BE2C (cell line): ENCODE measurements at regions not wholly inside any gene's neighbourhood (a gene's known extent, or its start where the extent isn't known, plus 50 kb on each side); places are given as distances from the start of the nearest gene placed in this dataset.

Source experiments
- DNase-seq: peaks from one replicate; pipeline ENCODE4 v3.0.0-alpha.2; 2020
- H3K27me3 ChIP-seq: fragments of 250-450 bp; sonication (Bioruptor Pico); 2 replicates; pipeline ENCODE4 v1.5.1; 2020; ENCODE audit warnings: mild to moderate bottlenecking
- H3K36me3 ChIP-seq: fragments of 250-450 bp; sonication (Bioruptor Pico); 2 replicates; pipeline ENCODE4 v1.5.1; 2020; ENCODE audit warnings: mild to moderate bottlenecking
- H3K4me1 ChIP-seq: fragments of 250-450 bp; sonication (Bioruptor Pico); 2 replicates; pipeline ENCODE4 v1.5.1; 2020
- H3K4me3 ChIP-seq: 2 replicates; pipeline ENCODE4 v1.5.1; 2011; ENCODE audit warnings: low read depth, low read length
- H3K9me3 ChIP-seq: fragments of 250-450 bp; sonication (Bioruptor Pico); 2 replicates; pipeline ENCODE4 v1.5.1; 2020
- CTCF ChIP-seq: IDR thresholded peaks from 2 replicates; pipeline ENCODE4 v1.5.1; 2012; ENCODE audit warnings: mild to moderate bottlenecking, low read depth, low read length

- peak; percentile 51 for DNase-seq
- Histone ChIP-seq H3K36me3 (no peaks in the 10 kb centered on the region), H3K4me1 (no peaks in the 10 kb centered on the region), H3K27me3 (no peaks in the 10 kb centered on the region), H3K4me3 (no peak overlapping the region), H3K9me3 (no peaks in the 10 kb centered on the region)
- TF ChIP-seq CTCF, result no peak
Observed at GRCh38 chr5:74017786-74018211, 391.8 kb downstream of the ARHGEF28 start.

GRCh38 chr5:74017112-74017511 is 391.1 kb downstream of the ARHGEF28 start:
- Histone ChIP-seq H3K4me3 (no peak overlapping the region), H3K27me3 (no peaks in the 10 kb centered on the region), H3K36me3 (no peaks in the 10 kb centered on the region), H3K4me1 (no peaks in the 10 kb centered on the region), H3K9me3 (no peaks in the 10 kb centered on the region)
- TF ChIP-seq CTCF, result no peak
- DNase-seq, result no peak

- peak; percentile 24 for DNase-seq
- no peaks in the 10 kb centered on the region for H3K4me1 ChIP-seq
- TF ChIP-seq CTCF, result peak; percentile 42
Observed at GRCh38 chr5:74016373-74016772, 390.4 kb downstream of the ARHGEF28 start.

GRCh38 chr5:74015716-74016115 is 389.7 kb downstream of the ARHGEF28 start:
- Histone ChIP-seq H3K4me1 (no peaks in the 10 kb centered on the region), H3K4me3 (no peak overlapping the region), H3K9me3 (no peaks in the 10 kb centered on the region), H3K36me3 (no peaks in the 10 kb centered on the region), H3K27me3 (no peaks in the 10 kb centered on the region)
- TF ChIP-seq CTCF, result no peak
- no peak for DNase-seq

More at GRCh38 chr5:74016373-74016772, 390.4 kb downstream of the ARHGEF28 start:
- no peak overlapping the region for H3K4me3 ChIP-seq
- H3K27me3 ChIP-seq, result no peaks in the 10 kb centered on the region
- H3K9me3 ChIP-seq, result no peaks in the 10 kb centered on the region
- H3K36me3 ChIP-seq, result no peaks in the 10 kb centered on the region

GRCh38 chr5:74013222-74013621 is 387.2 kb downstream of the ARHGEF28 start:
- no peak for TF ChIP-seq CTCF
- Histone ChIP-seq H3K27me3 (no peaks in the 10 kb centered on the region), H3K4me3 (no peak overlapping the region), H3K36me3 (no peaks in the 10 kb centered on the region), H3K9me3 (no peaks in the 10 kb centered on the region), H3K4me1 (no peaks in the 10 kb centered on the region)
- DNase-seq, result no peak

GRCh38 chr5:74009502-74009901 is 383.5 kb downstream of the ARHGEF28 start:
- Histone ChIP-seq H3K9me3 (no peaks in the 10 kb centered on the region), H3K4me3 (no peak overlapping the region), H3K27me3 (no peaks in the 10 kb centered on the region), H3K4me1 (no peaks in the 10 kb centered on the region), H3K36me3 (no peaks in the 10 kb centered on the region)
- DNase-seq, result no peak
- TF ChIP-seq CTCF, result no peak
